Immature natural killer cell (primary cell): ENCODE measurements at regions not wholly inside any gene's neighbourhood (a gene's known extent, or its start where the extent isn't known, plus 50 kb on each side); places are given as distances from the start of the nearest gene placed in this dataset.

Experiments
- DNase-seq, 3 donors: peaks; one replicate each; pipeline ENCODE4 v3.0.0; 2022; ENCODE audit warnings: mixed read lengths in 1 of 3
- H3K27ac Mint-ChIP-seq, 6 donors: one replicate each; pipeline ENCODE4 v1.8.0; 2020; ENCODE audit warnings: mixed read lengths in 6 of 6, mild to moderate bottlenecking in 5 of 6, inconsistent platforms in 4 of 6, moderate library complexity in 3 of 6
- H3K27me3 Mint-ChIP-seq, 3 donors: one replicate each; pipeline ENCODE4 v1.8.0; 2020 to 2021; ENCODE audit warnings: low read depth in 3 of 3, mild to moderate bottlenecking in 3 of 3, mixed read lengths in 3 of 3, moderate library complexity in 3 of 3, inconsistent platforms in 1 of 3
- H3K36me3 Mint-ChIP-seq, 3 donors: one replicate each; pipeline ENCODE4 v1.8.0; 2020; ENCODE audit warnings: mixed read lengths in 3 of 3, inconsistent platforms in 2 of 3, mild to moderate bottlenecking in 2 of 3
- H3K4me1 Mint-ChIP-seq, 2 donors: one replicate each; pipeline ENCODE4 v1.8.0; 2020; ENCODE audit warnings: inconsistent platforms in 2 of 2, mild to moderate bottlenecking in 2 of 2, mixed read lengths in 2 of 2, moderate library complexity in 1 of 2
- H3K4me3 Mint-ChIP-seq, 5 donors: one replicate each; pipeline ENCODE4 v1.8.0; 2020; ENCODE audit warnings: mild to moderate bottlenecking in 5 of 5, mixed read lengths in 5 of 5, inconsistent platforms in 3 of 5, moderate library complexity in 3 of 5
- H3K9me3 Mint-ChIP-seq, 6 donors: one replicate each; pipeline ENCODE4 v1.8.0; 2020; ENCODE audit warnings: mild to moderate bottlenecking in 6 of 6, mixed read lengths in 6 of 6, inconsistent platforms in 4 of 6, moderate library complexity in 3 of 6

- Mint-ChIP-seq H3K27ac (no peak overlapping the region), H3K4me1 (peaks cover 8% of the 10 kb centered on the region in 2 donors), H3K9me3 (no peaks in the 10 kb centered on the region), H3K36me3 (no peaks in the 10 kb centered on the region), H3K27me3 (peaks cover 9 to 21% (median 12%) of the 10 kb centered on the region in 3 donors), H3K4me3 (no peak overlapping the region)
- DNase-seq = peak; percentile 68 to 71 (median 71)
Observed at GRCh38 chr6:41424370-41425058, 89.1 kb downstream of the NCR2 start.

GRCh38 chr6:41425511-41425910 lies 90.1 kb downstream of the NCR2 start:
- Mint-ChIP-seq H3K36me3 (no peaks in the 10 kb centered on the region), H3K9me3 (no peaks in the 10 kb centered on the region), H3K4me3 (no peak overlapping the region), H3K27me3 (peaks cover 17 to 21% (median 18%) of the 10 kb centered on the region in 3 donors), H3K4me1 (peaks cover 8% of the 10 kb centered on the region in 2 donors), H3K27ac (no peak overlapping the region)
- DNase-seq = no peak

GRCh38 chr6:41426438-41426851 lies 91.0 kb downstream of the NCR2 start:
- Mint-ChIP-seq H3K9me3 (no peaks in the 10 kb centered on the region), H3K36me3 (no peaks in the 10 kb centered on the region), H3K27ac (no peak overlapping the region), H3K27me3 (peaks cover 18 to 21% (median 19%) of the 10 kb centered on the region in 3 donors), H3K4me3 (no peak overlapping the region), H3K4me1 (peaks cover 8% of the 10 kb centered on the region in 2 donors)
- no peak for DNase-seq

GRCh38 chr6:41426888-41427641 lies 91.7 kb downstream of the NCR2 start:
- DNase-seq = no peak
- peaks cover 18 to 22% (median 18%) of the 10 kb centered on the region in 3 donors for H3K27me3 Mint-ChIP-seq
- no peaks in the 10 kb centered on the region for H3K36me3 Mint-ChIP-seq
- H3K27ac Mint-ChIP-seq = no peak overlapping the region
- H3K9me3 Mint-ChIP-seq = no peaks in the 10 kb centered on the region
- peaks cover 8% of the 10 kb centered on the region in 2 donors for H3K4me1 Mint-ChIP-seq
- no peak overlapping the region for H3K4me3 Mint-ChIP-seq

- Mint-ChIP-seq H3K4me3 (peak overlapping the region in 1 of 5 donors; percentile 37), H3K9me3 (no peaks in the 10 kb centered on the region), H3K4me1 (peaks cover 8% of the 10 kb centered on the region in 2 donors), H3K27me3 (peaks cover 18 to 22% (median 21%) of the 10 kb centered on the region in 3 donors), H3K27ac (no peak overlapping the region), H3K36me3 (no peaks in the 10 kb centered on the region)
- peak in 1 of 3 donors; percentile 14 for DNase-seq
Observed at GRCh38 chr6:41427642-41428335, 92.4 kb downstream of the NCR2 start.

GRCh38 chr6:41428336-41428995 lies 93.1 kb downstream of the NCR2 start:
- DNase-seq = no peak
- Mint-ChIP-seq H3K27me3 (peaks cover 15 to 22% (median 20%) of the 10 kb centered on the region in 3 donors), H3K27ac (no peak overlapping the region), H3K4me3 (peak overlapping the region; percentile 24 to 69 (median 45)), H3K9me3 (no peaks in the 10 kb centered on the region), H3K36me3 (no peaks in the 10 kb centered on the region), H3K4me1 (peaks cover 8% of the 10 kb centered on the region in 2 donors)

- Mint-ChIP-seq H3K9me3 (no peaks in the 10 kb centered on the region), H3K36me3 (no peaks in the 10 kb centered on the region), H3K27ac (no peak overlapping the region), H3K4me3 (peak overlapping the region; percentile 20 to 69 (median 45)), H3K27me3 (peaks cover 15 to 22% (median 22%) of the 10 kb centered on the region in 3 donors), H3K4me1 (peaks cover 8% of the 10 kb centered on the region in 2 donors)
- no peak for DNase-seq
Observed at GRCh38 chr6:41428996-41429421, 93.6 kb downstream of the NCR2 start.

GRCh38 chr6:41429506-41430504 lies 94.4 kb downstream of the NCR2 start:
- Mint-ChIP-seq H3K4me1 (peaks cover 8% of the 10 kb centered on the region in 2 donors), H3K4me3 (peak overlapping the region in 1 of 5 donors; percentile 20), H3K27ac (no peak overlapping the region), H3K36me3 (no peaks in the 10 kb centered on the region), H3K9me3 (no peaks in the 10 kb centered on the region), H3K27me3 (peaks cover 17 to 22% (median 22%) of the 10 kb centered on the region in 3 donors)
- DNase-seq = no peak

GRCh38 chr6:41430875-41431274 lies 95.5 kb downstream of the NCR2 start:
- Mint-ChIP-seq H3K27ac (no peak overlapping the region), H3K4me3 (no peak overlapping the region), H3K27me3 (peaks cover 18 to 28% (median 24%) of the 10 kb centered on the region in 3 donors), H3K36me3 (no peaks in the 10 kb centered on the region), H3K4me1 (peaks cover 8% of the 10 kb centered on the region in 2 donors), H3K9me3 (no peaks in the 10 kb centered on the region)
- DNase-seq = no peak

- no peak overlapping the region for H3K4me3 Mint-ChIP-seq
Observed at GRCh38 chr6:41432280-41432679, 96.9 kb downstream of the NCR2 start.

GRCh38 chr6:41434803-41435481 lies 99.5 kb downstream of the NCR2 start:
- H3K27me3 Mint-ChIP-seq = peaks cover 18 to 29% (median 19%) of the 10 kb centered on the region in 3 donors

More at GRCh38 chr6:41432280-41432679, 96.9 kb downstream of the NCR2 start:
- Mint-ChIP-seq H3K27me3 (peaks cover 18 to 26% (median 25%) of the 10 kb centered on the region in 3 donors), H3K36me3 (no peaks in the 10 kb centered on the region), H3K9me3 (no peaks in the 10 kb centered on the region), H3K27ac (no peak overlapping the region), H3K4me1 (peaks cover 6 to 8% of the 10 kb centered on the region in 2 donors)
- no peak for DNase-seq

GRCh38 chr6:41437604-41438003 lies 102.2 kb downstream of the NCR2 start:
- H3K9me3 Mint-ChIP-seq = no peaks in the 10 kb centered on the region
- no peak overlapping the region for H3K4me3 Mint-ChIP-seq
- H3K36me3 Mint-ChIP-seq = peaks cover 0 to 5% (median 0%) of the 10 kb centered on the region in 3 donors
- H3K27me3 Mint-ChIP-seq = peaks cover 21 to 35% (median 22%) of the 10 kb centered on the region in 3 donors
- DNase-seq = no peak
- H3K27ac Mint-ChIP-seq = no peak overlapping the region
- H3K4me1 Mint-ChIP-seq = peaks cover 34% of the 10 kb centered on the region in 2 donors

More at GRCh38 chr6:41434803-41435481, 99.5 kb downstream of the NCR2 start:
- Mint-ChIP-seq H3K4me3 (no peak overlapping the region), H3K9me3 (no peaks in the 10 kb centered on the region), H3K27ac (no peak overlapping the region), H3K4me1 (peaks cover 11 to 14% of the 10 kb centered on the region in 2 donors), H3K36me3 (peaks cover 0 to 5% (median 0%) of the 10 kb centered on the region in 3 donors)
- DNase-seq = no peak
